IPS DF 6.9 (cell line): ENCODE measurements at regions not wholly inside any gene's neighbourhood (a gene's known extent, or its start where the extent isn't known, plus 50 kb on each side); places are given as distances from the start of the nearest gene placed in this dataset.

Source experiments
- DNase-seq: peaks from one replicate; pipeline ENCODE4 v3.0.0-alpha.2; 2013; ENCODE audit warnings: low read depth, low spot score
- H3K27ac ChIP-seq: one replicate; pipeline ENCODE4 v1.5.1; 2013; ENCODE audit warnings: low read length, control low read depth
- H3K27me3 ChIP-seq: 2 replicates; pipeline ENCODE4 v1.6.1; 2013; ENCODE audit warnings: mild to moderate bottlenecking, low read length; ENCODE audit not compliant: control insufficient read depth, insufficient read depth
- H3K36me3 ChIP-seq: 2 replicates; pipeline ENCODE4 v1.6.1; 2013; ENCODE audit warnings: low read length; ENCODE audit not compliant: control insufficient read depth, insufficient read depth
- H3K4me1 ChIP-seq: 2 replicates; pipeline ENCODE4 v1.6.1; 2013; ENCODE audit warnings: low read length; ENCODE audit not compliant: control insufficient read depth, insufficient read depth
- H3K4me3 ChIP-seq: 2 replicates; pipeline ENCODE4 v1.5.1; 2013; ENCODE audit warnings: mild to moderate bottlenecking, low read length
- H3K9me3 ChIP-seq: 2 replicates; pipeline ENCODE4 v1.6.1; 2013; ENCODE audit warnings: low read length, inconsistent platforms; ENCODE audit not compliant: control insufficient read depth, insufficient read depth
- WGBS: extraction: QIAGEN DNeasy Blood & Tissue Kit; methylation state at CpG from one replicate; pipeline ENCODE4 v1.1.7; 2013; ENCODE audit warnings: mixed read lengths, missing lambda C conversion rate; ENCODE audit not compliant: insufficient read length, insufficient coverage; 5-methylcytosine and 5-hydroxymethylcytosine counted together

DNA sequence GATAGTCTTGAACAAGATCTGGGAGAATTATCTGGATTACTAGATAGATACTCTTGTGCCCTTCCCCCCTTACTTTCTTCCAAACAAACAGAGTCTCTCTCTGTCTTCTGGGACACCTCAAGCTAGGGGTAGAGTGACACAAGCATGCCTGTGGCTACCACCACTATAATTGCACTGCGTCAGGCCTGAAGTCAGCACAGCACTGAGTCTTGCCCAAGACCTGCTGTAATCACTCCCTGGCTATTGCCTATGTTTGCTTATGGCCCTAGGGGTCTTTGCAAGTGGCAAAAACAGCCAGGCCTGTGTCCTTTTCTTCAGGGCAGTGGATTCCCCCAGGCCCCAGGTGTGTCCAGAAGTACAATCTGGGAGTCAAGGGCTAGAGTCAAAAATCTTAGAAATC is 106.6 kb downstream of the SLC5A7 start:
- H3K27me3 ChIP-seq, result no peaks in the 10 kb centered on the region
- no peaks in the 10 kb centered on the region for H3K9me3 ChIP-seq
- H3K4me1 ChIP-seq, result no peaks in the 10 kb centered on the region
- no peak overlapping the region for H3K27ac ChIP-seq
- WGBS, result no CpG with 5 or more reads among the region's 1 CpG
- no peak for DNase-seq
- no peaks in the 10 kb centered on the region for H3K36me3 ChIP-seq
- no peak overlapping the region for H3K4me3 ChIP-seq

DNA sequence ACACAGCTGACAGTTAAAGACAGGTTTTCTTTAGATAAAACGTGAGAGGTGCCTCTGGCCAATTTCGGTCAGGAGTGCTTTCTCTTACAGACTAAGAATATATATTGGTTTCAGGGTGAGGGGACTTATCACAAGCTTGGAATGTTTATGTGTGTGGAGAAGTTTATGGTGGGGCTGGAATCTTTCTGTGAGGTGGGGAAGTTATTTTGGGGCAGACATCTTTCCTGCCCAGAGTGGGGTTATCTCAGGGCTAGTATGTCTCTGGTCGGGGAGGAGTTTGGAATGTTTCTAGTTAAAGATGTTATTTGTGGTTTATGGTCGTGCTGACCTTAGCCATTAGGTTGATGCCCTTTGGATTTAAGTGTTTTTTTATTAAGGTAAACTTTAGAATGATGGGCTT is 115.2 kb downstream of the SLC5A7 start:
- Histone ChIP-seq H3K27me3 (no peaks in the 10 kb centered on the region), H3K9me3 (no peaks in the 10 kb centered on the region), H3K4me3 (no peak overlapping the region), H3K27ac (no peak overlapping the region), H3K4me1 (no peaks in the 10 kb centered on the region), H3K36me3 (no peaks in the 10 kb centered on the region)
- WGBS, result no CpG with 5 or more reads among the region's 4 CpGs
- no peak for DNase-seq

DNA sequence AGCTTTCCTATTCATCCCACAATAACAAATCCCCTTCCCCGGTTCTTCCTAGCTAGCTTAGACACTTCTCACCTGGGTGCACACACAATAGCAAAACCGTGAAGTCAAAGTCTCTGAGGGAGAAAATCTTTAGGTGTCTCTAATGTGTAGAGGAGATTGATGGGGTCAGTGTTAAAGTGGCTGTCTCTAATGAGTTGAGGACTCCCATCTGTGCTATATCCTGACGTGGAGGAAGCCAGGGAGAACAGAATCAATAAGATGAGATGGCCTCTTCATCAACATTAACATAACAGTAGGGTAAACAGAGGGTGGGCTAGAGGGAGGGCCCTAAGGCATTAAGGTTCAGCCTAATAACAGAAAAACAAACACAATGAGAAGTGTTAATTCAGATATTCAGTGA is 120.4 kb downstream of the SLC5A7 start:
- whole genome bisulfite sequencing, result no CpG with 5 or more reads among the region's 3 CpGs
- Histone ChIP-seq H3K27ac (no peak overlapping the region), H3K27me3 (no peaks in the 10 kb centered on the region), H3K4me3 (no peak overlapping the region), H3K4me1 (no peaks in the 10 kb centered on the region; the same call in 1 of the 2 replicates), H3K36me3 (no peaks in the 10 kb centered on the region), H3K9me3 (no peaks in the 10 kb centered on the region)
- peak; percentile 22 for DNase-seq

DNA sequence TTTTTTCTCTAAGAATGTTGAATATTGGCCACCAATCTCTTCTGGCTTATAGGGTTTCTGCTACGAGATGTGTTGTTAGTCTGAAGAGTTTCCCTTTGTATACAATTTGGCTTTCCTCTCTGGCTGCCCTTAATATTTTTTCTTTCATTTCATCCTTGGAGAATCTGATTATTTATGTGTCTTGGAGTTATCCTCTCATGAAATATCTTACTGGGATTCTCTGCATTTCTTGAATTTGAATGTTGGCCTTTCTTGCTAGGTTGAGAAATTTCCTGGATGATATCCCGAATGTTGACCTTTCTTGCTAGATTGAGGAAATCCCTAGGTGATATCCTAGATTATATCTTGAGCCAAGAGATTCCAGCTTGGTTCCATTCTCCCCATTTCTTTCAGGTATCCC is 125.6 kb downstream of the SLC5A7 start:
- Histone ChIP-seq H3K9me3 (no peaks in the 10 kb centered on the region), H3K27me3 (no peaks in the 10 kb centered on the region), H3K27ac (no peak overlapping the region), H3K4me3 (no peak overlapping the region), H3K4me1 (no peaks in the 10 kb centered on the region; the same call in 1 of the 2 replicates), H3K36me3 (no peaks in the 10 kb centered on the region)
- WGBS, result no CpG with 5 or more reads among the region's 2 CpGs
- DNase-seq, result no peak

DNA sequence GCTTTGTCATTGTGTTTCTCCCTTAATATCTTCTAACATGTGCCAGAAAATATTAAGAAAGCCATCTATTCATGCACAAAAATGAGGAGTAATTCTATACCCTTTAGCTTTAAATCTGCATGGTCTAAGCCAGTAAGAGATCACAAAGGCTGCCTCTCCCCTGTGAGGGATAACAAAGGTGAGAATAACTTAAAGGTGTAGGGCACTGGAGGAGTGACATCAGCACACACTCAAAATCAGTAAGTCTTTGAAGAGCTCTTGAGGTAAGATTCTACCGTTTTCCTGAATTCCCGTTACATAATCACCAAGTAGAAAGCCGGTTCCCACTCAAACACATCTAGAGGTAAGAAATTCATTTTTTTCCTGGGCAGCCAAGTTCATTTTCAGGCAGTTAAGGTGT is 123.9 kb upstream of the SULT1C3 start:
- no peak for DNase-seq
- H3K9me3 ChIP-seq, result no peaks in the 10 kb centered on the region
- no peak overlapping the region for H3K4me3 ChIP-seq
- no peaks in the 10 kb centered on the region for H3K27me3 ChIP-seq
- no peaks in the 10 kb centered on the region for H3K4me1 ChIP-seq
- no CpG with 5 or more reads among the region's 3 CpGs for WGBS
- H3K36me3 ChIP-seq, result no peaks in the 10 kb centered on the region
- no peak overlapping the region for H3K27ac ChIP-seq

DNA sequence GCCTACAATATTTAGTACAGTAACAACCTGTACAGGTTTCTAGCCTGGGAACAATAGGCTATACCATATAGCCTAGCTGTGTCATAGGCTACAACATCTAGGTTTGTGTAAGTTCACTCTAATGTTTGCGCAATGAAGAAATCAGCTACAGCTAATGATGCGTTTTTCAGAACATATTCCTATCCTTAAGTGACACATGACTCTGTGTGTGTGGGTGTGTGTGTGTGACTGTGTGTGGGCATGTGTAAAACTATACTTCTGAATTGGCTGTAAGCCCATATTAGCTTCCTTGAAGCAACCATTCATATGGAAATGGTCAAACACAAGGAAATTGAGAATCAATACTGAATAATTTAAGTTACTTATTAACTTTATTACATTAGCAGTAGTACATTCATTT is 120.8 kb upstream of the SULT1C3 start:
- Histone ChIP-seq H3K9me3 (no peaks in the 10 kb centered on the region), H3K4me1 (no peaks in the 10 kb centered on the region), H3K4me3 (no peak overlapping the region), H3K27me3 (no peaks in the 10 kb centered on the region), H3K27ac (no peak overlapping the region), H3K36me3 (no peaks in the 10 kb centered on the region)
- no peak for DNase-seq
- no CpG with 5 or more reads among the region's 2 CpGs for WGBS

DNA sequence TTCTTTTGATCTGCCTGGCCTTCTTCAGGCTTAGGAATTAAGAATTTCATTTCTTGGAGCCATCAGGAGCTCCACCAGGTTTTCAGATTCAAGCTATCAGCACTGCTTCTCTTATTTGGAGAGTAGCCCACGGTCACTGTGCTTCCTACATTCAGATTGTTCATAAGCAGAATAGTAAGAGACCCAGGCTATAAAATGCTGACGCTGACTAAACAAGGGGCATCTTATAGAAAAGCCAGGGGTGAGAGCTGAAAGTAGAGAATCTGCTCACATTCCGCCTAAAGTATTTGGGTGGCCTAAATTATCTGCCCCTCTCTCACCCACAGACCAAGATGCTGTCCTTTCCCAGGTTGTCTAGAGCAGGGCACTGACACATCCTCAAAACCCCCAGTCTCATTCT is 120.3 kb upstream of the SULT1C3 start:
- DNase-seq, result no peak
- no CpG with 5 or more reads among the region's 3 CpGs for WGBS
- H3K4me1 ChIP-seq, result no peaks in the 10 kb centered on the region
- no peaks in the 10 kb centered on the region for H3K36me3 ChIP-seq
- H3K27me3 ChIP-seq, result no peaks in the 10 kb centered on the region
- no peak overlapping the region for H3K27ac ChIP-seq
- H3K9me3 ChIP-seq, result no peaks in the 10 kb centered on the region
- H3K4me3 ChIP-seq, result no peak overlapping the region

DNA sequence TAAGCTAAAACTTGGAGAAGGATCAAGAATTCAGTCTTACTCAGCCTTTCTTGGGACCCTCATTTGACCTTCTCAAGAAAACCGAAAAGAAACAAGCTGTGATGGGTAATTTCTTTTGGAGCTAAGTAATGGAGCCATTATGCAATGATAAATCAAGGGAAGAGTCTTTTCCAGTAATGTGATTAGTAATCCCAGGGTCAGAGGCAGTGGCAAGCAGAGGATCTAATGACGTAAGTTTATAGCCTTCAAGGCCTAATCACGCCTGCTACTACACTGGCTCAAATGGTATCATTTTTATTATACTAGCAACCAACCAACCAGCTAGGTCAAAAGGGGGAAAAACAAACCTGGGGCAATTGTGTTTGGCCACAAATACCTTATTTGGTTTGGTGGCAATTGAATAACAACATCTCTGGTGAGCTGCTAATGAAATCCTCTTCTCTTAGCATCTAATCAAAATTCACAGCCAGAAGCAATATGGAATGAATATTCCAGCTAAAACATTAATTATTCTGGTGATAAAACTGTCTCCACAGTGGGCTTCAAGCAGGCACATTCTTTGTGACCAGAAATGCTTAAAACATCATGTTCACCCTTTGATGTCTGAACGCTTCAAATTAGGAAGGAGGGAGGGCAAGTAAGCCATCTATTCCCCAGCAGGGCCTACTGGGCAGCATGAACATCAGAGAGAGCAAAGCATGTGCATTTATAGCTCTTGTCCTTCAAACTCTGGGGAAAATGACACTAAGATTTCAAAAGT is 114.9 kb upstream of the SULT1C3 start:
- no CpG with 5 or more reads among the region's 4 CpGs for WGBS
- H3K9me3 ChIP-seq, result no peaks in the 10 kb centered on the region

DNA sequence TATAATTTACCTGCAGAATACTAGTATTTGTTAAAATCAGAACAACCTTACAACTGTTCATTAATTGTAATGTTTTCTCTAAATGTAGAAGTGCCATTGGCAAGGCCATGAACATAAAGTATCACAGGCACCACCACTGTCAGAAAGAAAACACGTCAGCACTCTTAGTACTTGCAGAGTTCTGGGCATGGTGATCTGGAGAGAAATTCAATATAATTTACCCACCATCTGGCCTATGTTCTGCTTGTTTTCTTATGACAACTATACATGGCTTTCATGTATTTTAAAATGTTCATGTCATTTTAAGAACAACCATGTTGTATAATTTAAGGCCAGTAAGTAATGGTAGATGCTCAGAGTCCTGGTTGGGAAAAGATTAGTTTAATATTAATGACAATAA is 114.2 kb upstream of the SULT1C3 start:
- no CpG with 5 or more reads among the region's 1 CpG for WGBS
- H3K36me3 ChIP-seq, result no peaks in the 10 kb centered on the region

More for the DNA sequence above, 114.9 kb upstream of the SULT1C3 start:
- no peak overlapping the region for H3K4me3 ChIP-seq
- no peaks in the 10 kb centered on the region for H3K27me3 ChIP-seq
- H3K36me3 ChIP-seq, result no peaks in the 10 kb centered on the region
- H3K27ac ChIP-seq, result no peak overlapping the region
- no peak for DNase-seq
- 0 out of 2 replicates have a peak, but pooled peaks cover 2% of the 10 kb centered on the region for H3K4me1 ChIP-seq

DNA sequence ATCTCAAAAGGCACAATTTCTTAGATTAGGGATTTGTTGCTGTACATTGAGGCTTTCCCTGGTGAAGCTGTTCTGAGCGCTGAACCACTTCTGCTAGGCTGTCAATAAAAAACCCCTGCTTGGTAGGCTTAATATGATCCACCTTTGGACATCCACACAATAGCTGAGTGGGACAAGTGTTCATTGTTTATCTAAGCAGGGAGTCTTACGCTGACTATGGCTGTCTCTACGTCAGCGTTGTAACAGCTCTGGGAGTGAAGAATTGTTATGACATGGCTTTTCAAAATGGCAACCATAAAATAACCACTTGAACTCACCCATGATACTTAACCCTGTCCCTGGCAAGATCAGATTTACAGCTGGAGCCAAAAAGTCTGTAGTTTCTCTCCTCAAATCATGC is 111.5 kb upstream of the SULT1C3 start:
- WGBS, result no CpG with 5 or more reads among the region's 4 CpGs
- no peak overlapping the region for H3K27ac ChIP-seq
- 0 out of 2 replicates have a peak, but pooled peaks cover 2% of the 10 kb centered on the region for H3K4me1 ChIP-seq
- no peak for DNase-seq
- no peaks in the 10 kb centered on the region; the same call in 1 of the 2 replicates for H3K9me3 ChIP-seq
- H3K4me3 ChIP-seq, result no peak overlapping the region
- no peaks in the 10 kb centered on the region for H3K27me3 ChIP-seq
- 0 out of 2 replicates have a peak, but pooled peaks cover 2% of the 10 kb centered on the region for H3K36me3 ChIP-seq

More for the DNA sequence above, 114.2 kb upstream of the SULT1C3 start:
- no peak for DNase-seq
- Histone ChIP-seq H3K9me3 (no peaks in the 10 kb centered on the region), H3K27me3 (no peaks in the 10 kb centered on the region), H3K4me1 (0 out of 2 replicates have a peak, but pooled peaks cover 2% of the 10 kb centered on the region), H3K27ac (no peak overlapping the region), H3K4me3 (no peak overlapping the region)

DNA sequence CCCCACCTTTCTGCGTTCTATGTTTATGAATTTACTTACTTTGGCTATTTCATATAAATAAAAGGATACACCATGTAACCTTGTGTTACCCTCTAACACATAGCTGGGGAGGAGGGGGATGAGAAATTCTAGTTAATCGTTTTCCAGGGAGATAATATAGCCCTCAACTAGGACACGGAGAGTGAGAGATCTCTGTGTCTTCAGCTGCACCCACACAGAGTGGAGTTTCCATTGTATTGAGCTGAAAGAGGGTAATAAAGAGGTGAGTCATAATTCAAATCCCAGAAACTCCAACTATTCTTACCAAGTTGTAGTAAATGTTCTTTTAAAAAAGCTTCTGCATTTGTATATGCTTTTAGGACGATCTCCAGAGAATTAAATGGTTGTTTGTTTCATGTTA is 110.1 kb upstream of the SULT1C3 start:
- Histone ChIP-seq H3K4me3 (no peak overlapping the region), H3K27me3 (no peaks in the 10 kb centered on the region), H3K9me3 (no peaks in the 10 kb centered on the region; the same call in 1 of the 2 replicates), H3K27ac (no peak overlapping the region), H3K36me3 (0 out of 2 replicates have a peak, but pooled peaks cover 2% of the 10 kb centered on the region), H3K4me1 (0 out of 2 replicates have a peak, but pooled peaks cover 2% of the 10 kb centered on the region)
- 100% methylated on average over 1 of the region's 4 CpGs for whole genome bisulfite sequencing
- DNase-seq, result no peak
